ENCODE measurements at regions not wholly inside any gene's neighbourhood (a gene's known extent, or its start where the extent isn't known, plus 50 kb on each side); places are given as distances from the start of the nearest gene placed in this dataset.
A peak's percentile ranks its signal among the peaks of the same experiment; 100 is the strongest.

GRCh38 chr2:64789466-64790320, 136.0 kb upstream of the SERTAD2 start:
- ATAC-seq, result peak; percentile 74
- peaks cover 6% of the 10 kb centered on the region; the same call in 1 of the 2 replicates for H3K4me1 ChIP-seq (ENCODE audit: control insufficient read depth, insufficient read depth, low read length)
- H3K9me3 ChIP-seq (ENCODE audit: control insufficient read depth, insufficient read depth, low read depth, low read length), result no peaks in the 10 kb centered on the region
- ChIA-PET POLR2A (interaction anchor here (0.6 kb wide), 1 partner anchor 40 kb away, joined by 8 read pairs; no protein-coding TSS in a partner anchor), CTCF (no interaction called here)
- DNase-seq (ENCODE audit: low read depth, low spot score), result no peak
- no peaks in the 10 kb centered on the region for H3K36me3 ChIP-seq (ENCODE audit: control insufficient read depth, insufficient read depth, low read length)
- peak overlapping the region; percentile 35; the same call in 1 of the 2 replicates for H3K27ac ChIP-seq (ENCODE audit: low read length)
- 0 out of 2 replicates have a peak, but pooled peaks cover 2% of the 10 kb centered on the region for H3K27me3 ChIP-seq (ENCODE audit: control insufficient read depth, insufficient read depth, low read length)
- in situ Hi-C loops (cut with HindIII; ENCODE audit: low pct_unique_long_range_greater_than_20kb, low sequenced_read_pairs), result no loop called here
- no peak overlapping the region for H3K4me3 ChIP-seq (ENCODE audit: low read depth in 2 of 2, low read length in 2 of 2)
- BruUV-seq (replicated peaks), result no TSS peak
- intact Hi-C loops (cut with micrococcal nuclease; ENCODE audit: unreplicated experiment), result no loop called here
- no peak for TF ChIP-seq SIN3A (IDR thresholded peaks at IDR 0.05; ENCODE audit: borderline replicate concordance, insufficient read depth, low read depth, low read length)

GRCh38 chr2:64792300-64792699, 138.6 kb upstream of the SERTAD2 start:
- Histone ChIP-seq H3K27me3 (ENCODE audit: control insufficient read depth, insufficient read depth, low read length) (0 out of 2 replicates have a peak, but pooled peaks cover 2% of the 10 kb centered on the region), H3K9me3 (ENCODE audit: control insufficient read depth, insufficient read depth, low read depth, low read length) (no peaks in the 10 kb centered on the region), H3K36me3 (ENCODE audit: control insufficient read depth, insufficient read depth, low read length) (no peaks in the 10 kb centered on the region), H3K4me3 (ENCODE audit: low read depth in 2 of 2, low read length in 2 of 2) (no peak overlapping the region), H3K4me1 (ENCODE audit: control insufficient read depth, insufficient read depth, low read length) (peaks cover 7% of the 10 kb centered on the region; the same call in 1 of the 2 replicates), H3K27ac (ENCODE audit: low read length) (no peak overlapping the region)
- intact Hi-C loops (cut with micrococcal nuclease; ENCODE audit: unreplicated experiment) (no loop called here), in situ Hi-C loops (cut with HindIII; ENCODE audit: low pct_unique_long_range_greater_than_20kb, low sequenced_read_pairs) (no loop called here)
- TF ChIP-seq POLR2AphosphoS5 (IDR thresholded peaks at IDR 0.05; ENCODE audit: low read depth, low read length) (no peak), TCF7L2 (IDR thresholded peaks at IDR 0.05; ENCODE audit: low read depth, low read length) (no peak), SIN3A (IDR thresholded peaks at IDR 0.05; ENCODE audit: borderline replicate concordance, insufficient read depth, low read depth, low read length) (no peak), CTCF (IDR thresholded peaks at IDR 0.05) (peak; percentile 29; the same call in 1 of the 2 replicates), REST (IDR thresholded peaks at IDR 0.05; ENCODE audit: insufficient read depth in 1 of 2, low read depth in 2 of 2, low read length in 1 of 2) (no peak)
- POLR2A ChIA-PET, result interaction anchor here (1.3 kb wide), 1 partner anchor 25 kb away, joined by 4 read pairs; no protein-coding TSS in a partner anchor
- no peak for DNase-seq (ENCODE audit: low read depth, low spot score)
- no peak for ATAC-seq
- no TSS peak for BruUV-seq (replicated peaks)
- CTCF ChIA-PET, result no interaction called here
